Trophoblast cell (in vitro differentiated cells and primary cell): ENCODE measurements at regions not wholly inside any gene's neighbourhood (a gene's known extent, or its start where the extent isn't known, plus 50 kb on each side); places are given as distances from the start of the nearest gene placed in this dataset.

ENCODE experiments used
- DNase-seq, 2 donors: peaks; one replicate each; pipeline ENCODE4 v3.0.0-alpha.2; 2016
- H2AFZ ChIP-seq: 2 replicates; pipeline ENCODE4 v1.6.1; 2013; ENCODE audit warnings: low read length, moderate library complexity, mild to moderate bottlenecking; ENCODE audit not compliant: insufficient read depth, poor library complexity
- H2AK5ac ChIP-seq: 2 replicates; pipeline ENCODE4 v1.6.1; 2013; ENCODE audit warnings: mild to moderate bottlenecking, low read length
- H2BK120ac ChIP-seq: 2 replicates; pipeline ENCODE4 v1.6.1; 2013; ENCODE audit warnings: low read length, mild to moderate bottlenecking, moderate library complexity; ENCODE audit not compliant: insufficient read depth, poor library complexity
- H2BK12ac ChIP-seq: 2 replicates; pipeline ENCODE4 v1.6.1; 2013; ENCODE audit warnings: mild to moderate bottlenecking, low read length, moderate library complexity
- H2BK5ac ChIP-seq: 2 replicates; pipeline ENCODE4 v1.6.1; 2013; ENCODE audit warnings: low read length, low read depth, moderate library complexity, mild to moderate bottlenecking; ENCODE audit not compliant: poor library complexity
- H3K14ac ChIP-seq: 2 replicates; pipeline ENCODE4 v1.6.1; 2013; ENCODE audit warnings: mild to moderate bottlenecking, low read length
- H3K18ac ChIP-seq: 2 replicates; pipeline ENCODE4 v1.6.1; 2013; ENCODE audit warnings: mild to moderate bottlenecking, low read length
- H3K23ac ChIP-seq: 2 replicates; pipeline ENCODE4 v1.6.1; 2013; ENCODE audit warnings: low read length
- H3K27ac ChIP-seq: 2 replicates; pipeline ENCODE4 v1.5.1; 2013; ENCODE audit warnings: low read depth, mild to moderate bottlenecking, inconsistent platforms, low read length, moderate library complexity
- H3K27me3 ChIP-seq: 2 replicates; pipeline ENCODE4 v1.6.1; 2013; ENCODE audit warnings: inconsistent platforms, mild to moderate bottlenecking, low read length, moderate library complexity; ENCODE audit not compliant: insufficient read depth
- H3K36me3 ChIP-seq, 2 experiments: 1 replicate in 1 of 2; 2 replicates in 1 of 2; pipeline ENCODE4 v1.6.1; 2013; ENCODE audit warnings: low read length in 2 of 2, mild to moderate bottlenecking in 2 of 2, moderate library complexity in 1 of 2; ENCODE audit not compliant: insufficient read depth in 2 of 2, control insufficient read depth in 1 of 2
- H3K4ac ChIP-seq: 2 replicates; pipeline ENCODE4 v1.6.1; 2013; ENCODE audit warnings: low read depth, mild to moderate bottlenecking, low read length, moderate library complexity
- H3K4me1 ChIP-seq, 2 experiments: 1 replicate in 1 of 2; 2 replicates in 1 of 2; pipeline ENCODE4 v1.6.1; 2013; ENCODE audit warnings: low read length in 2 of 2, mild to moderate bottlenecking in 2 of 2, moderate library complexity in 1 of 2; ENCODE audit not compliant: insufficient read depth in 2 of 2, control insufficient read depth in 1 of 2
- H3K4me2 ChIP-seq: 2 replicates; pipeline ENCODE4 v1.6.1; 2013; ENCODE audit warnings: inconsistent platforms, mild to moderate bottlenecking, low read length, moderate library complexity
- H3K4me3 ChIP-seq: 2 replicates; pipeline ENCODE4 v1.5.1; 2013; ENCODE audit warnings: mild to moderate bottlenecking, low read depth, low read length, inconsistent platforms
- H3K79me1 ChIP-seq: one replicate; pipeline ENCODE4 v1.6.1; 2013; ENCODE audit warnings: low read length
- H3K79me2 ChIP-seq: 2 replicates; pipeline ENCODE4 v1.6.1; 2013; ENCODE audit warnings: low read length, mild to moderate bottlenecking; ENCODE audit not compliant: control insufficient read depth, insufficient read depth, poor library complexity
- H3K9ac ChIP-seq: 2 replicates; pipeline ENCODE4 v1.6.1; 2013; ENCODE audit warnings: mild to moderate bottlenecking, low read length
- H3K9me3 ChIP-seq: 2 replicates; pipeline ENCODE4 v1.6.1; 2013; ENCODE audit warnings: low read depth, mild to moderate bottlenecking, control low read depth, inconsistent platforms, low read length; ENCODE audit not compliant: insufficient read depth
- H4K12ac ChIP-seq: 2 replicates; pipeline ENCODE4 v1.6.1; 2013; ENCODE audit warnings: low read depth, mild to moderate bottlenecking, low read length, moderate library complexity
- H4K8ac ChIP-seq: 2 replicates; pipeline ENCODE4 v1.6.1; 2013; ENCODE audit warnings: low read depth, mild to moderate bottlenecking, low read length, moderate library complexity
- H4K91ac ChIP-seq: one replicate; pipeline ENCODE4 v1.6.1; 2013; ENCODE audit warnings: low read depth, mild to moderate bottlenecking, low read length, moderate library complexity
- WGBS: extraction: QIAGEN DNeasy Blood & Tissue Kit; methylation state at CpG from one replicate; pipeline ENCODE4 v1.1.7; 2013; ENCODE audit warnings: missing lambda C conversion rate; ENCODE audit not compliant: insufficient read length, insufficient coverage; ENCODE audit errors: extremely low coverage; 5-methylcytosine and 5-hydroxymethylcytosine counted together

GRCh38 chr14:100392356-100392755 is 69.2 kb downstream of the SLC25A47 start:
- Histone ChIP-seq H3K79me1 (no peaks in the 10 kb centered on the region), H3K27ac (no peak overlapping the region), H3K4ac (no peak overlapping the region), H3K27me3 (no peaks in the 10 kb centered on the region), H4K12ac (no peak overlapping the region), H2BK12ac (no peak overlapping the region), H3K9ac (no peak overlapping the region), H4K8ac (no peak overlapping the region), H2BK5ac (no peak overlapping the region), H3K79me2 (no peaks in the 10 kb centered on the region), H4K91ac (no peak overlapping the region), H3K23ac (no peak overlapping the region), H2AFZ (no peak overlapping the region), H3K36me3 (no peaks in the 10 kb centered on the region), H2AK5ac (no peak overlapping the region), H3K18ac (no peak overlapping the region), H3K9me3 (peaks cover 2% of the 10 kb centered on the region), H2BK120ac (no peak overlapping the region), H3K14ac (no peak overlapping the region), H3K4me1 (peaks cover 2 to 10% of the 10 kb centered on the region in 2 experiments), H3K4me3 (no peak overlapping the region), H3K4me2 (no peak overlapping the region)
- no peak for DNase-seq
- WGBS, result no CpG with 5 or more reads among the region's 11 CpGs

- no peak overlapping the region for H3K27ac ChIP-seq
- H3K4ac ChIP-seq, result no peak overlapping the region
- H3K9ac ChIP-seq, result no peak overlapping the region
- DNase-seq, result no peak
- H2AK5ac ChIP-seq, result no peak overlapping the region
- H2BK5ac ChIP-seq, result no peak overlapping the region
- no CpG with 5 or more reads among the region's 10 CpGs for WGBS
- no peak overlapping the region for H3K4me3 ChIP-seq
- peaks cover 2% of the 10 kb centered on the region for H3K79me1 ChIP-seq
- H3K27me3 ChIP-seq, result no peaks in the 10 kb centered on the region
- H3K4me2 ChIP-seq, result no peak overlapping the region
- no peak overlapping the region for H2AFZ ChIP-seq
- no peak overlapping the region for H3K18ac ChIP-seq
- H3K36me3 ChIP-seq, result no peaks in the 10 kb centered on the region
- H2BK12ac ChIP-seq, result no peak overlapping the region
- no peak overlapping the region for H4K12ac ChIP-seq
- H2BK120ac ChIP-seq, result no peak overlapping the region
- H3K79me2 ChIP-seq, result no peaks in the 10 kb centered on the region
- H3K14ac ChIP-seq, result no peak overlapping the region
- peaks cover 2% of the 10 kb centered on the region for H3K9me3 ChIP-seq
- no peak overlapping the region for H3K23ac ChIP-seq
- H4K8ac ChIP-seq, result no peak overlapping the region
- peaks cover 2 to 10% of the 10 kb centered on the region in 2 experiments for H3K4me1 ChIP-seq
- no peak overlapping the region for H4K91ac ChIP-seq
Observed at GRCh38 chr14:100393362-100393761, 70.2 kb downstream of the SLC25A47 start.

GRCh38 chr14:100393906-100394732 is 71.0 kb downstream of the SLC25A47 start:
- no peak overlapping the region for H2BK12ac ChIP-seq
- no peak for DNase-seq
- H3K4me3 ChIP-seq, result no peak overlapping the region
- H3K79me2 ChIP-seq, result no peaks in the 10 kb centered on the region
- no peak overlapping the region for H3K14ac ChIP-seq
- H3K27ac ChIP-seq, result no peak overlapping the region
- no peaks in the 10 kb centered on the region for H3K27me3 ChIP-seq
- no peak overlapping the region for H2BK120ac ChIP-seq
- H2BK5ac ChIP-seq, result no peak overlapping the region
- no peaks in the 10 kb centered on the region for H3K36me3 ChIP-seq
- no peak overlapping the region for H3K4me2 ChIP-seq
- H4K91ac ChIP-seq, result no peak overlapping the region
- H3K9ac ChIP-seq, result no peak overlapping the region
- no peak overlapping the region for H2AFZ ChIP-seq
- H3K23ac ChIP-seq, result no peak overlapping the region
- H2AK5ac ChIP-seq, result no peak overlapping the region
- no peak overlapping the region for H4K8ac ChIP-seq
- no peak overlapping the region for H3K18ac ChIP-seq
- no CpG with 5 or more reads among the region's 11 CpGs for WGBS
- peaks cover 2% of the 10 kb centered on the region for H3K9me3 ChIP-seq
- no peak overlapping the region for H3K4ac ChIP-seq
- peaks cover 2 to 10% of the 10 kb centered on the region in 2 experiments for H3K4me1 ChIP-seq
- H3K79me1 ChIP-seq, result peaks cover 4% of the 10 kb centered on the region
- no peak overlapping the region for H4K12ac ChIP-seq

GRCh38 chr14:100394886-100395672 is 71.9 kb downstream of the SLC25A47 start:
- Histone ChIP-seq H3K9me3 (peaks cover 2% of the 10 kb centered on the region), H3K23ac (no peak overlapping the region), H4K91ac (no peak overlapping the region), H4K8ac (no peak overlapping the region), H3K4me3 (no peak overlapping the region), H2AK5ac (no peak overlapping the region), H3K14ac (no peak overlapping the region), H3K4me2 (no peak overlapping the region), H3K79me2 (no peaks in the 10 kb centered on the region), H3K4ac (no peak overlapping the region), H2BK12ac (no peak overlapping the region), H3K18ac (no peak overlapping the region), H3K27ac (no peak overlapping the region), H3K9ac (no peak overlapping the region), H3K27me3 (no peaks in the 10 kb centered on the region), H2BK120ac (no peak overlapping the region), H4K12ac (no peak overlapping the region), H2AFZ (no peak overlapping the region), H3K4me1 (peaks cover 2 to 10% of the 10 kb centered on the region in 2 experiments), H2BK5ac (no peak overlapping the region), H3K79me1 (peaks cover 4% of the 10 kb centered on the region), H3K36me3 (no peaks in the 10 kb centered on the region)
- DNase-seq, result no peak
- no CpG with 5 or more reads among the region's 14 CpGs for WGBS
